CD14-positive monocyte (primary cell): ENCODE measurements at regions not wholly inside any gene's neighbourhood (a gene's known extent, or its start where the extent isn't known, plus 50 kb on each side); places are given as distances from the start of the nearest gene placed in this dataset.

Source experiments
- DNase-seq, 3 donors: peaks; one replicate each; pipeline ENCODE4 v3.0.0-alpha.2; 2011 to 2022
- H2AFZ ChIP-seq: 2 replicates; pipeline ENCODE4 v1.6.0; 2012; ENCODE audit warnings: mild to moderate bottlenecking, low read depth, low read length, inconsistent platforms; ENCODE audit not compliant: insufficient read depth, poor library complexity, severe bottlenecking
- H3K27ac ChIP-seq, 2 donors: 1 replicate in 1 of 2; 2 replicates in 1 of 2; pipeline ENCODE4 v1.5.1; 2012 to 2013; ENCODE audit warnings: low read length in 2 of 2, control low read depth in 1 of 2, inconsistent platforms in 1 of 2, low read depth in 1 of 2, mild to moderate bottlenecking in 1 of 2
- H3K27me3 ChIP-seq, 2 donors: one replicate each; pipeline versions ENCODE4 v1.6.0 to v1.6.1; 2011 to 2013; ENCODE audit warnings: low read length in 2 of 2; ENCODE audit not compliant: control insufficient read depth in 2 of 2, insufficient read depth in 2 of 2
- H3K36me3 ChIP-seq, 2 donors: replicated peaks in 1 of 2; 1 replicate in 1 of 2; 2 replicates in 1 of 2; pipeline versions ENCODE4 v1.5.1 to v1.6.1; 2012 to 2013; ENCODE audit warnings: low read length in 2 of 2, control low read depth in 1 of 2, inconsistent platforms in 1 of 2, mild to moderate bottlenecking in 1 of 2; ENCODE audit not compliant: insufficient read depth in 2 of 2, control insufficient read depth in 1 of 2
- H3K4me1 ChIP-seq, 2 donors: 1 replicate in 1 of 2; 2 replicates in 1 of 2; pipeline versions ENCODE4 v1.5.1 to v1.6.1; 2012 to 2013; ENCODE audit warnings: low read length in 2 of 2, control low read depth in 1 of 2, inconsistent platforms in 1 of 2, mild to moderate bottlenecking in 1 of 2, moderate library complexity in 1 of 2; ENCODE audit not compliant: insufficient read depth in 2 of 2, control insufficient read depth in 1 of 2
- H3K4me2 ChIP-seq: replicated peaks from 2 replicates; pipeline ENCODE3; 2012; ENCODE audit warnings: low read length, moderate library complexity, mild to moderate bottlenecking; ENCODE audit not compliant: poor library complexity, severe bottlenecking; ENCODE audit errors: extremely low read depth
- H3K4me3 ChIP-seq, 3 experiments: fragments of 200-600 bp in 1 of 3; sonication (generic) in 1 of 3; replicated peaks in 1 of 3; 1 replicate in 2 of 3; 2 replicates in 1 of 3; pipeline ENCODE4 v1.5.1; 2011 to 2013; ENCODE audit warnings: low read length in 3 of 3, mild to moderate bottlenecking in 3 of 3, control low read depth in 2 of 3, low read depth in 2 of 3, inconsistent platforms in 1 of 3, moderate library complexity in 1 of 3
- H3K79me2 ChIP-seq: 2 replicates; pipeline ENCODE4 v1.6.0; 2012; ENCODE audit warnings: mild to moderate bottlenecking, control low read depth, inconsistent platforms, low read length, moderate library complexity; ENCODE audit not compliant: insufficient read depth
- H3K9ac ChIP-seq: 2 replicates; pipeline ENCODE4 v1.6.0; 2017; ENCODE audit warnings: low read length, mild to moderate bottlenecking; ENCODE audit not compliant: insufficient read depth, poor library complexity, severe bottlenecking
- H3K9me3 ChIP-seq, 2 donors: replicated peaks in 1 of 2; 1 replicate in 1 of 2; 2 replicates in 1 of 2; pipeline versions ENCODE4 v1.5.1 to v1.6.1; 2012 to 2013; ENCODE audit warnings: low read length in 2 of 2, control low read depth in 1 of 2; ENCODE audit not compliant: control insufficient read depth in 1 of 2, insufficient read depth in 1 of 2
- H4K20me1 ChIP-seq: 2 replicates; pipeline ENCODE4 v1.6.0; 2012; ENCODE audit warnings: mild to moderate bottlenecking, low read length, control low read depth, moderate library complexity; ENCODE audit not compliant: insufficient read depth
- H3K27ac Mint-ChIP-seq, 7 donors: one replicate each; pipeline ENCODE4 v1.8.0; 2020; ENCODE audit warnings: mild to moderate bottlenecking in 7 of 7, mixed read lengths in 7 of 7, moderate library complexity in 6 of 7, inconsistent platforms in 2 of 7
- H3K27me3 Mint-ChIP-seq, 3 donors: one replicate each; pipeline ENCODE4 v1.8.0; 2021 to 2022; ENCODE audit warnings: low read depth in 3 of 3, mild to moderate bottlenecking in 3 of 3, mixed read lengths in 3 of 3, moderate library complexity in 3 of 3, inconsistent platforms in 1 of 3
- H3K36me3 Mint-ChIP-seq, 2 donors: one replicate each; pipeline ENCODE4 v1.8.0; 2020; ENCODE audit warnings: mixed read lengths in 2 of 2, inconsistent platforms in 1 of 2, mild to moderate bottlenecking in 1 of 2
- H3K4me1 Mint-ChIP-seq: one replicate; pipeline ENCODE4 v1.8.0; 2020; ENCODE audit warnings: mild to moderate bottlenecking, mixed read lengths
- H3K4me3 Mint-ChIP-seq, 2 donors: one replicate each; pipeline ENCODE4 v1.8.0; 2020; ENCODE audit warnings: mild to moderate bottlenecking in 2 of 2, mixed read lengths in 2 of 2, moderate library complexity in 1 of 2
- H3K9me3 Mint-ChIP-seq, 7 donors: one replicate each; pipeline ENCODE4 v1.8.0; 2020 to 2022; ENCODE audit warnings: mixed read lengths in 7 of 7, mild to moderate bottlenecking in 6 of 7, moderate library complexity in 6 of 7, inconsistent platforms in 2 of 7
- WGBS: methylation state at CpG from one replicate; pipeline ENCODE4 v1.1.5; 2013; ENCODE audit warnings: missing lambda C conversion rate; ENCODE audit not compliant: insufficient coverage; 5-methylcytosine and 5-hydroxymethylcytosine counted together
- intact Hi-C, 2 donors: fragments of 100-400 bp; cut with micrococcal nuclease; formaldehyde crosslinking; loops; one replicate each; pipeline versions ENCODE4 v1.15.0 to v1.15.1; 2023
- TF ChIP-seq, protein P1 (sequence below): fragments of 200-600 bp; IDR thresholded peaks from one replicate; pipeline ENCODE4 v1.8.0; 2022; ENCODE audit warnings: antibody characterized with exemption, mild to moderate bottlenecking

GRCh38 chr22:44586999-44587736 lies 89.1 kb upstream of the RTL6 start:
- WGBS = 49% methylated on average over 20 of the region's 24 CpGs
- Histone ChIP-seq H3K27me3 (peaks cover 0 to 23% of the 10 kb centered on the region in 2 donors), H3K9me3 (no peaks in the 10 kb centered on the region), H3K79me2 (no peaks in the 10 kb centered on the region), H3K4me3 (no peak overlapping the region), H3K27ac (no peak overlapping the region), H4K20me1 (no peaks in the 10 kb centered on the region), H3K9ac (no peak overlapping the region), H3K4me1 (peaks cover 7 to 10% of the 10 kb centered on the region in 2 donors), H2AFZ (no peak overlapping the region), H3K4me2 (peak overlapping the region; percentile 25), H3K36me3 (no peaks in the 10 kb centered on the region)
- no peaks in the 10 kb centered on the region for H3K36me3 Mint-ChIP-seq
- intact Hi-C loops = no loop called here
- H3K27ac Mint-ChIP-seq = peak overlapping the region in 2 of 7 donors; percentile 34 to 37
- no peak for DNase-seq
- TF ChIP-seq, protein P1, sequence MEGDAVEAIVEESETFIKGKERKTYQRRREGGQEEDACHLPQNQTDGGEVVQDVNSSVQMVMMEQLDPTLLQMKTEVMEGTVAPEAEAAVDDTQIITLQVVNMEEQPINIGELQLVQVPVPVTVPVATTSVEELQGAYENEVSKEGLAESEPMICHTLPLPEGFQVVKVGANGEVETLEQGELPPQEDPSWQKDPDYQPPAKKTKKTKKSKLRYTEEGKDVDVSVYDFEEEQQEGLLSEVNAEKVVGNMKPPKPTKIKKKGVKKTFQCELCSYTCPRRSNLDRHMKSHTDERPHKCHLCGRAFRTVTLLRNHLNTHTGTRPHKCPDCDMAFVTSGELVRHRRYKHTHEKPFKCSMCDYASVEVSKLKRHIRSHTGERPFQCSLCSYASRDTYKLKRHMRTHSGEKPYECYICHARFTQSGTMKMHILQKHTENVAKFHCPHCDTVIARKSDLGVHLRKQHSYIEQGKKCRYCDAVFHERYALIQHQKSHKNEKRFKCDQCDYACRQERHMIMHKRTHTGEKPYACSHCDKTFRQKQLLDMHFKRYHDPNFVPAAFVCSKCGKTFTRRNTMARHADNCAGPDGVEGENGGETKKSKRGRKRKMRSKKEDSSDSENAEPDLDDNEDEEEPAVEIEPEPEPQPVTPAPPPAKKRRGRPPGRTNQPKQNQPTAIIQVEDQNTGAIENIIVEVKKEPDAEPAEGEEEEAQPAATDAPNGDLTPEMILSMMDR = no peak
- peaks cover 18% of the 10 kb centered on the region for H3K4me1 Mint-ChIP-seq
- H3K9me3 Mint-ChIP-seq = peaks cover 2 to 8% (median 3%) of the 10 kb centered on the region in 7 donors
- peak overlapping the region in 1 of 2 donors; percentile 73 for H3K4me3 Mint-ChIP-seq
- H3K27me3 Mint-ChIP-seq = peaks cover 19 to 38% (median 31%) of the 10 kb centered on the region in 3 donors

GRCh38 chr22:44586351-44586990 lies 88.4 kb upstream of the RTL6 start:
- Histone ChIP-seq H3K79me2 (no peaks in the 10 kb centered on the region), H3K4me2 (peak overlapping the region; percentile 25), H3K4me3 (no peak overlapping the region), H2AFZ (no peak overlapping the region), H3K27me3 (peaks cover 0 to 23% of the 10 kb centered on the region in 2 donors), H3K4me1 (peaks cover 7 to 10% of the 10 kb centered on the region in 2 donors), H3K36me3 (no peaks in the 10 kb centered on the region), H3K9me3 (no peaks in the 10 kb centered on the region), H3K9ac (no peak overlapping the region), H3K27ac (no peak overlapping the region), H4K20me1 (no peaks in the 10 kb centered on the region)
- Mint-ChIP-seq H3K4me1 (peaks cover 16% of the 10 kb centered on the region), H3K27ac (peak overlapping the region in 2 of 7 donors; percentile 9 to 11), H3K4me3 (peak overlapping the region in 1 of 2 donors; percentile 73), H3K36me3 (no peaks in the 10 kb centered on the region), H3K27me3 (peaks cover 19 to 37% (median 28%) of the 10 kb centered on the region in 3 donors), H3K9me3 (peaks cover 2 to 8% (median 3%) of the 10 kb centered on the region in 7 donors)
- intact Hi-C loops = no loop called here
- TF ChIP-seq, protein P1 = no peak
- no peak for DNase-seq
- 63% methylated on average over 12 of the region's 18 CpGs for WGBS
